GM19324 (cell line): ENCODE measurements at regions not wholly inside any gene's neighbourhood (a gene's known extent, or its start where the extent isn't known, plus 50 kb on each side); places are given as distances from the start of the nearest gene placed in this dataset.

Experiments
- ATAC-seq: cut with Tn5 transposase; IDR thresholded peaks from one replicate; pipeline ENCODE4 v1.9.1; 2021; ENCODE audit warnings: mild to moderate bottlenecking, moderate library complexity; ENCODE audit not compliant: unreplicated experiment, low FRiP score

DNA sequence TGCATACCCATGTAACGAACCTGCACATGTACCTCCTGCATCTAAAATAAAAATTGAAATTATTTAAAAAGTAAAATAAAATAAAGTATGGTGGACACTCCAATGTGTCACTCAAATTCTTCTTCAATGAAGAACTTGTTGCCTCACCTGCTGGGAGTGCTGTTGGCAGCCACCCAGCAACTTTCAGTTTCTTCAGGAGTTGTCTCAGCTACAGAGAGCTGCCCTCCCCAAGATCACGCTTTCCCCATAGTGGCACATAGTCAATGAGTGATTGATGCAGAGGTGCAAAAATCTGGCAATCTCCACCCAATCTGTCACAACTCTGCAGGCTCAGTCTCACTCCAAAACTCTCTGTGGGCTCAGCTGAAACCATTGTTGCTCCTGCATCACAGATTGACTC, 92.3 kb upstream of the C11orf87 start:
- no peak for ATAC-seq

GRCh38 chr11:109338131-109338530, 83.9 kb upstream of the C11orf87 start:
- no peak for ATAC-seq

DNA sequence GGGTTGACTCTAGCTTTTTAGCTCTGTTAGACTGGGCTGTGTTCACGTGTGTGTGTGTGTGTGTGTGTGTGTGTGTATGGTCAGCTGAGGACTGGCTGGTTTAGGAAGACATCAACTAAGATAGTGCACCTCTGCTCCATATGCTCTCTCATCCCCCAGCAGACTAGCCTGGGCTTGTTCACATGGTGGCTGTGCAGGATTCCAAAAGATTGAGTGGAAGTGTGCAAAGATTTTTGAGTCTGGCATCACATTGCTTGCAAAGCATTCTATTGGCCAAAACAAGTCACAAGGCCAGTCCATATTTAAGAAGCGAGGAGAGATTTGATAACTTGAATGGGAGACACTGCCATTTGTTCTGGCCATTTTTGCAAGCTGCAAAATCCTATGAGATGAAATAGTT, 79.7 kb upstream of the C11orf87 start:
- ATAC-seq = no peak

DNA sequence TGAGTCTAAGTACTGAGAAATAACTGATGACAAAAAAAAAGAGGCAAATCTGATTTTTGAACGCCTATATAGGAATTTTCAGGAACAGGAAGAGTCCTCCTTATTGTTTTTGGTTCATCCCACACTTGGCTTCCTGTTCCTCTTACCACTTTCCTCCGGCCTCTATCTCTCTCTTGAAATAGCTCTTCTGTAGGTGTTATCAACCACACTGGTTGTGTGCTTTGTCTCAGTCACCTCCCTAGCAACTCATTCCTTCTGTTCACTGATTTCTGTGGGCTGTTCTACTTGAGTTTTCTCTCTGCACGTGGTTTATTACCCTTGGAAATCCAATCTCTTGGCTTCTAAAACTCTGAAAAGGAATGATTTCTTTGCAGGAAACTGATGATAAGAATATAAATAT, 78.7 kb upstream of the C11orf87 start:
- ATAC-seq = no peak

DNA sequence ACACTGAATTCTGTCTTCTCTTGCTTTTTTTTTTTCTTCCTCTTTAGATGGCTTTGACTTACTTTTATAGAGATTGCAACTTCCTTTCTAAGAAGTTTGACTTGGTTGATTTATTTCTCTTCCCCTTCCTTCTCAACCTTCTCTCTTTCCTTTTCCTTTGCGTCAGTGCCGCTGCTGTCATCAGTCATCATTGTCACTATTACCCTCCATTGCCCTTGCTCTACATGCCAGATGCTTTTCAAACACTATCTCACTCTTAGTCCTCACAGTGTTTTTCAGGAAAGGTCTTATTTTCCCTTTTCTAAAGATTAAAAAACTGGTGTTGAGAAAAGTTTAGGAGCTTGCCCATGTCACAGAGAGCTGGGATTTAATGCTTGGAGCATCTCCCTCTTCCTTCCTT, 74.7 kb upstream of the C11orf87 start:
- ATAC-seq = no peak

GRCh38 chr11:109349276-109350080, 72.5 kb upstream of the C11orf87 start:
- no peak for ATAC-seq

GRCh38 chr11:109350091-109350490, 71.9 kb upstream of the C11orf87 start:
- ATAC-seq = no peak

DNA sequence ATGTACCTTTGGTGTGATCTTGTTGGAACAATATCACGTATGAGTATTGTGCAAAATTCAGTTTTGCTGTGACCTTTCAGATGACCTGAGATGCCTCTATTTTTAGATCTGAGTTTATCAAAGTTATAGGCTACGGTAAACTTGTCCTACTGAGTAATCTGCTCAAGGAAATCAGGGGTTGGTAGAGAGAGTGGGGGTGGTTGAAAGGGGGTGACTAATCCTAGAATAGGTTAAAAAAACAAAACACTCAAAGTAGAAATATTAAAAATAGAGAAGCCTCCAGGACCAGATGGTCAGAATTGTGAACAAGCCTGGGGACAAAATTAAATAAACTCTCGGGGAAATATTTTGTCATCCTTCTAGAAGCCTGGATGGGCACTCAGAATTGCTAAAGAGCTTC, 59.9 kb upstream of the C11orf87 start:
- no peak for ATAC-seq

GRCh38 chr11:109363682-109364081, 58.3 kb upstream of the C11orf87 start:
- no peak for ATAC-seq

GRCh38 chr11:109364851-109365250, 57.1 kb upstream of the C11orf87 start:
- no peak for ATAC-seq

DNA sequence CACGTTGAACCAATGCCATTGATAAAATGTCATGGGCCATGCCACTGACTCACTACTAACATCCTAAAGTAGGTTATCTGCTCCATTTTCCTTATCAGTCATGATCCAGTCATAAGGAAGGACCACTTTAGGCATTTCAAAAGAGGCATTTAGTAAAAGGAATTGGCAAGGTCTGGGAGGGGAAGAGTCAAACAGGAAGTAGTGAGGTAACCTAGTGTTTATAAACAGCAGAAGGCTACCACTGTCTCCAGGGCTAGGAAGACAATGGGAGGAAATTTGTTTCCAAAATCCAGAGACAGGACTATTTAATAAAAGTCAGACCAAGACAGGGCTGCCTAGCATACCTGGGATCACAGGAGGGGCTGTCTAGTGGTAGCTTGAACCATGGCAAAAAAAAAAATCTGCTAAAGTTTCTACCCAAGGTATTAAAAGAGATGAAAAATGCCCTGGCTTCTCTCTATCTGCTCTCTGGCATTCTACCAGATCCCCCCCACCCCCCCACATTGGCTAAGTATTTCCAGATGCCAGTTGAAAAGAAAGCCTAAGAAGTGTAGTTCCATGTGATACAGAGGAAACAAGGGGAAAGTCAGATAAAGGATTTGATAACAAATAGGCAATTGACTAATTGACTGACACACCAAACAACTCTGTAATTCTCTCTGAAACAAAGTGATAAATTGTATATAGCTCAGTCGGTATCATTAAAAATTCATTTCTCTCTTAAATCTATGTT, 50.4 kb upstream of the C11orf87 start:
- no peak for ATAC-seq
